A673 (cell line): ENCODE measurements at regions not wholly inside any gene's neighbourhood (a gene's known extent, or its start where the extent isn't known, plus 50 kb on each side); places are given as distances from the start of the nearest gene placed in this dataset.

ENCODE experiments used
- BruUV-seq: library from RNA; stranded (reverse); fragments of 400-500 nt; replicated peaks from 2 replicates; lab custom pipeline; 2021; lab: Mats Ljungman, UMichigan
- CTCF ChIA-PET: fragments of 300-600 bp; sonication (Branson Sonifier 250); formaldehyde crosslinking; loops from one replicate; lab custom pipeline; 2022; ENCODE audit warnings: antibody characterized with exemption; lab: Charles Lee
- POLR2A ChIA-PET: fragments of 300-600 bp; sonication (Branson Sonifier 250); formaldehyde crosslinking; loops from one replicate; lab custom pipeline; 2022; ENCODE audit warnings: antibody characterized with exemption; ENCODE audit not compliant: low non-redundant PET; lab: Charles Lee
- DNase-seq: peaks from one replicate; pipeline ENCODE4 v3.0.0-alpha.2; 2015; ENCODE audit warnings: low spot score
- H3K27ac ChIP-seq: fragments of 200-600 bp; sonication (generic); 2 replicates; pipeline ENCODE4 v1.5.1; 2016; ENCODE audit warnings: mixed run types, low read depth, mild to moderate bottlenecking, mixed read lengths, antibody characterized with exemption, low read length; ENCODE audit not compliant: poor library complexity, severe bottlenecking
- H3K27me3 ChIP-seq: fragments of 200-600 bp; sonication (generic); replicated peaks from 2 replicates; pipeline ENCODE4 v1.6.1; 2017; ENCODE audit warnings: mixed run types, low read depth, mild to moderate bottlenecking, mixed read lengths, antibody characterized with exemption, low read length; ENCODE audit not compliant: insufficient read depth, poor library complexity
- H3K36me3 ChIP-seq: fragments of 200-600 bp; sonication (generic); 2 replicates; pipeline ENCODE4 v1.6.1; 2016; ENCODE audit warnings: mixed run types, mild to moderate bottlenecking, mixed read lengths, antibody characterized with exemption, low read length; ENCODE audit not compliant: insufficient read depth, poor library complexity, severe bottlenecking
- H3K4me1 ChIP-seq: fragments of 200-600 bp; sonication (generic); 2 replicates; pipeline ENCODE4 v1.6.1; 2017; ENCODE audit warnings: mixed run types, mild to moderate bottlenecking, mixed read lengths, antibody characterized with exemption, low read length; ENCODE audit not compliant: insufficient read depth, poor library complexity, severe bottlenecking
- H3K4me3 ChIP-seq: fragments of 200-600 bp; sonication (generic); 2 replicates; pipeline ENCODE4 v1.5.1; 2016; ENCODE audit warnings: low read depth, mixed run types, mild to moderate bottlenecking, mixed read lengths, low read length; ENCODE audit not compliant: poor library complexity, severe bottlenecking
- H3K9me3 ChIP-seq: fragments of 200-600 bp; sonication (generic); 2 replicates; pipeline ENCODE4 v1.6.1; 2016; ENCODE audit warnings: mixed run types, low read depth, mild to moderate bottlenecking, mixed read lengths, antibody characterized with exemption, low read length; ENCODE audit not compliant: poor library complexity, severe bottlenecking
- EZH2 ChIP-seq: fragments of 200-600 bp; sonication (generic); IDR thresholded peaks from 2 replicates; pipeline ENCODE4 v1.6.1; 2017; ENCODE audit warnings: borderline replicate concordance, low read depth, mild to moderate bottlenecking, mixed read lengths, antibody characterized with exemption, low read length; ENCODE audit not compliant: poor library complexity, severe bottlenecking
- intact Hi-C: fragments of 100-400 bp; cut with micrococcal nuclease; formaldehyde crosslinking; loops from one replicate; pipeline ENCODE4 v1.10.0; 2022; ENCODE audit not compliant: unreplicated experiment
- TF ChIP-seq, protein P1 (sequence below): fragments of 300-800, 200-600 bp; sonication (generic); conservative IDR thresholded peaks from 2 replicates; pipeline ENCODE4 v1.5.1; 2017; ENCODE audit warnings: low read depth, mild to moderate bottlenecking, antibody characterized with exemption, low read length, moderate library complexity, mixed read lengths

DNA sequence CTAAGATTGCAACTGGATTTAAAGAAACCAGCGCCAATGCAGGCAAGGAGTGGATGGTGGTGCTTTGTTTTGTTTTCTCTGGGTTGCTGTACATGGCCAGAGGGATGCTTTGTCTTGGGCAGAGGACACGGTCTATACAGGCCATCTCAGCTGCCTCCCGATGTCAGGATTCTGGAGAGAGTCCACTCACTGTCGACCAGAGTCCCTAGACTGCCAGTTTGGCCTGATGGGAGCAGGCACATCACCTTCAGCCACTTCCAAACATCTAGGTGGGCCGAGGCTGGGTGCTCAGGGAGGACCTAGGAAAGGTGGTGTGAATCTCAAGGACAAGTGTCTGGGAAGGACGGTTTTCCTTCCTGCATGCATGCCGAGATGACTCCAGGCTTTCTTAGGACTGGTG lies 152.1 kb downstream of the BUB3 start:
- no TSS peak for BruUV-seq
- POLR2A ChIA-PET, result no interaction called here
- no peak overlapping the region for H3K4me3 ChIP-seq
- no peak overlapping the region for H3K27ac ChIP-seq
- CTCF ChIA-PET, result no interaction called here
- H3K36me3 ChIP-seq, result no peaks in the 10 kb centered on the region
- H3K4me1 ChIP-seq, result no peaks in the 10 kb centered on the region
- no peak for TF ChIP-seq EZH2
- TF ChIP-seq, protein P1, sequence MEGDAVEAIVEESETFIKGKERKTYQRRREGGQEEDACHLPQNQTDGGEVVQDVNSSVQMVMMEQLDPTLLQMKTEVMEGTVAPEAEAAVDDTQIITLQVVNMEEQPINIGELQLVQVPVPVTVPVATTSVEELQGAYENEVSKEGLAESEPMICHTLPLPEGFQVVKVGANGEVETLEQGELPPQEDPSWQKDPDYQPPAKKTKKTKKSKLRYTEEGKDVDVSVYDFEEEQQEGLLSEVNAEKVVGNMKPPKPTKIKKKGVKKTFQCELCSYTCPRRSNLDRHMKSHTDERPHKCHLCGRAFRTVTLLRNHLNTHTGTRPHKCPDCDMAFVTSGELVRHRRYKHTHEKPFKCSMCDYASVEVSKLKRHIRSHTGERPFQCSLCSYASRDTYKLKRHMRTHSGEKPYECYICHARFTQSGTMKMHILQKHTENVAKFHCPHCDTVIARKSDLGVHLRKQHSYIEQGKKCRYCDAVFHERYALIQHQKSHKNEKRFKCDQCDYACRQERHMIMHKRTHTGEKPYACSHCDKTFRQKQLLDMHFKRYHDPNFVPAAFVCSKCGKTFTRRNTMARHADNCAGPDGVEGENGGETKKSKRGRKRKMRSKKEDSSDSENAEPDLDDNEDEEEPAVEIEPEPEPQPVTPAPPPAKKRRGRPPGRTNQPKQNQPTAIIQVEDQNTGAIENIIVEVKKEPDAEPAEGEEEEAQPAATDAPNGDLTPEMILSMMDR, result no peak
- H3K9me3 ChIP-seq, result no peaks in the 10 kb centered on the region
- no peak for DNase-seq
- intact Hi-C loops, result no loop called here
- peaks cover 6% of the 10 kb centered on the region for H3K27me3 ChIP-seq

GRCh38 chr10:123309731-123310130 lies 155.5 kb downstream of the BUB3 start:
- Histone ChIP-seq H3K9me3 (no peaks in the 10 kb centered on the region), H3K36me3 (no peaks in the 10 kb centered on the region), H3K27me3 (peaks cover 6% of the 10 kb centered on the region), H3K4me3 (no peak overlapping the region), H3K4me1 (no peaks in the 10 kb centered on the region), H3K27ac (no peak overlapping the region)
- no peak for TF ChIP-seq EZH2
- TF ChIP-seq, protein P1, result no peak
- ChIA-PET CTCF (no interaction called here), POLR2A (no interaction called here)
- BruUV-seq, result no TSS peak
- intact Hi-C loops, result no loop called here
- DNase-seq, result no peak

DNA sequence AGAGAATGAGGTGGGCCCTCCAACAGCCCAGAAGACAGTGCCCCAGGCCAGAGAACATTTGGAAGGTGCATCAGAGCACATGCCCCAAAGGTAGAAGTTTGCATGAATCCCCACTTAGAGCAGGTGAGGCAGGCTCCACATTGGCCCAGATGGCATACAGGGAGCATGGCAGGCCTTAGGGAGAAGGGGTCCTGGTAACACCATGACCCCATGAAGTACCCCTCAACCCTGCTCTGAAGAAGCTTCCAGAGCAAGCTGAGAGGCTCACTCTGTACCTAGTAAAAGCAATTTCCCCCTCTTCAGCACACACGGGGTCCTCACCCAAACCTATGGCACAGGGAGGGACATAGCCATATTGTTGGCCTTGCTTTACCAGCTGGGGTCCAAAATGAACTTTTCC lies 162.6 kb downstream of the BUB3 start:
- BruUV-seq, result no TSS peak
- Histone ChIP-seq H3K4me3 (no peak overlapping the region), H3K4me1 (no peaks in the 10 kb centered on the region), H3K9me3 (no peaks in the 10 kb centered on the region), H3K27me3 (no peaks in the 10 kb centered on the region), H3K27ac (no peak overlapping the region), H3K36me3 (no peaks in the 10 kb centered on the region)
- intact Hi-C loops, result no loop called here
- TF ChIP-seq, protein P1, result no peak
- TF ChIP-seq EZH2, result no peak
- DNase-seq, result no peak
- ChIA-PET POLR2A (no interaction called here), CTCF (no interaction called here)
